Fibroblast of lung (primary cell): ENCODE measurements at regions not wholly inside any gene's neighbourhood (a gene's known extent, or its start where the extent isn't known, plus 50 kb on each side); places are given as distances from the start of the nearest gene placed in this dataset.

Experiments
- CTCF ChIP-seq, 2 donors: IDR thresholded peaks in 1 of 2; conservative IDR thresholded peaks in 1 of 2; 1 replicate in 1 of 2; 2 replicates in 1 of 2; pipeline ENCODE4 v1.5.1; 2011 to 2012; ENCODE audit warnings: low read length in 2 of 2, control low read depth in 1 of 2, inconsistent platforms in 1 of 2, low read depth in 1 of 2, mild to moderate bottlenecking in 1 of 2
- EZH2 ChIP-seq: IDR thresholded peaks from 2 replicates; pipeline ENCODE4 v1.5.1; 2012; ENCODE audit warnings: low read length, control low read depth, mild to moderate bottlenecking; ENCODE audit errors: missing control alignments

- TF ChIP-seq CTCF (conservative IDR thresholded peaks at IDR 0.05 in 1 of 2, IDR thresholded peaks at IDR 0.05 in 1 of 2; ENCODE audit: low read depth in 1 of 2, low read length in 2 of 2): no peak
- no peak for TF ChIP-seq EZH2
Measured at GRCh38 chr15:58282060-58282708, 144.0 kb downstream of the AQP9 start.
